Glutamatergic neuron (in vitro differentiated cells): ENCODE measurements at regions not wholly inside any gene's neighbourhood (a gene's known extent, or its start where the extent isn't known, plus 50 kb on each side); places are given as distances from the start of the nearest gene placed in this dataset.
"Not testable (repeated sequence)": the region's sequence is repeated elsewhere in the genome, so short reads cannot be mapped to it uniquely, and the experiment has no call there.

Experiments used
- DNase-seq: peaks from one replicate; pipeline ENCODE4 v3.0.0; 2022
- H3K27ac Mint-ChIP-seq: one replicate; pipeline ENCODE4 v1.8.0; 2020; ENCODE audit warnings: mild to moderate bottlenecking, mixed read lengths, inconsistent platforms; ENCODE audit not compliant: unreplicated experiment
- H3K27me3 Mint-ChIP-seq: one replicate; pipeline ENCODE4 v1.8.0; 2020; ENCODE audit warnings: mild to moderate bottlenecking, moderate library complexity, mixed read lengths, inconsistent platforms; ENCODE audit not compliant: unreplicated experiment
- H3K36me3 Mint-ChIP-seq: one replicate; pipeline ENCODE4 v1.8.0; 2020; ENCODE audit warnings: mild to moderate bottlenecking, mixed read lengths, inconsistent platforms; ENCODE audit not compliant: unreplicated experiment
- H3K4me1 Mint-ChIP-seq: one replicate; pipeline ENCODE4 v1.8.0; 2020; ENCODE audit warnings: mild to moderate bottlenecking, low read depth, mixed read lengths, inconsistent platforms; ENCODE audit not compliant: unreplicated experiment
- H3K4me3 Mint-ChIP-seq: one replicate; pipeline ENCODE4 v1.8.0; 2020; ENCODE audit warnings: mild to moderate bottlenecking, mixed read lengths, inconsistent platforms; ENCODE audit not compliant: unreplicated experiment
- H3K9me3 Mint-ChIP-seq: one replicate; pipeline ENCODE4 v1.8.0; 2020; ENCODE audit warnings: mild to moderate bottlenecking, moderate library complexity, mixed read lengths, inconsistent platforms; ENCODE audit not compliant: unreplicated experiment
- CTCF ChIP-seq: fragments of 200-600 bp; sonication (generic); IDR thresholded peaks from one replicate; pipeline ENCODE4 v1.5.0; 2021; ENCODE audit not compliant: partially characterized antibody, unreplicated experiment

- no peak overlapping the region for H3K27ac Mint-ChIP-seq
- no peak overlapping the region for H3K4me3 Mint-ChIP-seq
- DNase-seq = no peak
- no peaks in the 10 kb centered on the region for H3K4me1 Mint-ChIP-seq
- H3K27me3 Mint-ChIP-seq = no peaks in the 10 kb centered on the region
- TF ChIP-seq CTCF = no peak
- no peaks in the 10 kb centered on the region for H3K36me3 Mint-ChIP-seq
- H3K9me3 Mint-ChIP-seq = no peaks in the 10 kb centered on the region
Measured at GRCh38 chr1:213337025-213337678, 286.1 kb downstream of the RPS6KC1 start.

- H3K9me3 Mint-ChIP-seq = no peaks in the 10 kb centered on the region
- H3K27me3 Mint-ChIP-seq = no peaks in the 10 kb centered on the region
- H3K36me3 Mint-ChIP-seq = no peaks in the 10 kb centered on the region
- no peak overlapping the region for H3K27ac Mint-ChIP-seq
- no peak for DNase-seq
- H3K4me1 Mint-ChIP-seq = no peaks in the 10 kb centered on the region
- TF ChIP-seq CTCF = no peak
- no peak overlapping the region for H3K4me3 Mint-ChIP-seq
Measured at GRCh38 chr1:213340593-213340992, 289.6 kb downstream of the RPS6KC1 start.

GRCh38 chr1:213345621-213346020 lies 294.6 kb downstream of the RPS6KC1 start:
- no peak overlapping the region for H3K4me3 Mint-ChIP-seq
- no peak for DNase-seq
- peaks cover 4% of the 10 kb centered on the region for H3K4me1 Mint-ChIP-seq
- H3K27ac Mint-ChIP-seq = no peak overlapping the region
- no peak for TF ChIP-seq CTCF
- no peaks in the 10 kb centered on the region for H3K9me3 Mint-ChIP-seq
- H3K27me3 Mint-ChIP-seq = no peaks in the 10 kb centered on the region
- no peaks in the 10 kb centered on the region for H3K36me3 Mint-ChIP-seq

- H3K9me3 Mint-ChIP-seq = peaks cover 2% of the 10 kb centered on the region
- H3K27me3 Mint-ChIP-seq = peaks cover 8% of the 10 kb centered on the region
- TF ChIP-seq CTCF = no peak
- no peak overlapping the region for H3K4me3 Mint-ChIP-seq
- H3K27ac Mint-ChIP-seq = no peak overlapping the region
- peaks cover 6% of the 10 kb centered on the region for H3K36me3 Mint-ChIP-seq
- no peak for DNase-seq
- H3K4me1 Mint-ChIP-seq = no peaks in the 10 kb centered on the region
Measured at GRCh38 chr1:213357403-213357802, 306.4 kb downstream of the RPS6KC1 start.

- peaks cover 14% of the 10 kb centered on the region for H3K36me3 Mint-ChIP-seq
- H3K27me3 Mint-ChIP-seq, H3K27ac Mint-ChIP-seq, H3K9me3 Mint-ChIP-seq, DNase-seq, H3K4me3 Mint-ChIP-seq, H3K4me1 Mint-ChIP-seq: not testable (repeated sequence)
Measured at GRCh38 chr1:213358368-213358767, 307.3 kb downstream of the RPS6KC1 start.
